ENCODE measurements at regions not wholly inside any gene's neighbourhood (a gene's known extent, or its start where the extent isn't known, plus 50 kb on each side); places are given as distances from the start of the nearest gene placed in this dataset.

DNA sequence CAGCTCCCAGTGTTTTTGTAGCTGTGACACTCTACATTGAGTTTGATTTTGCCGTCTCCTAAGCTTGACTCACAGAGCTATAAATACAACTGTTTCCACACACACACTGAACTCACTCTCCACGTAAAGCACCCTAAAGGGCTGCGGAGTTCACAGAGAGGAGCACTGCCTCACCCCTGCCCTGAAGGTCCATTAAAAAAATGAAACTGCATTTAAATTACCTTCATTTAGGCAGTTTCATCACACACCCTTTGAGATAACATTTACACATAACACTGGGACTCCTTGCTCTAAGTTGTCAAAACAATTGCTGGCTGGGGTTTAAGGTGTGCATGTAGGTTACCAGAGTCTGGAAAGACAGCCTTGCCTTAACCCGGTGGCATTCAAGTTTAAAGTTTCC, 137.1 kb upstream of the MAGI3 start:
- DNase-seq (ENCODE audit: low read depth in 1 of 2, low spot score in 1 of 2) (no peak), FAIRE-seq (no peak), ATAC-seq (no peak)
- no peak overlapping the region for H3K27ac ChIP-seq
- CTCF ChIA-PET: no interaction called here
- H3K4me2 ChIP-seq: no peak overlapping the region
- POLR2A ChIA-PET: no interaction called here
- H3K4me3 ChIP-seq: no peak overlapping the region
- H3K9me3 ChIP-seq: no peaks in the 10 kb centered on the region
- TF ChIP-seq HMGXB4 (CRISPR knock-in tag; IDR thresholded peaks at IDR 0.05; ENCODE audit: borderline replicate concordance) (no peak), PBX3 (IDR thresholded peaks at IDR 0.05) (no peak), HOXB13 (CRISPR knock-in tag; IDR thresholded peaks at IDR 0.05; ENCODE audit: low read depth) (no peak), EHMT2 (IDR thresholded peaks at IDR 0.05; ENCODE audit: low read depth) (no peak), FOSB (CRISPR knock-in tag; IDR thresholded peaks at IDR 0.05) (no peak), FOSL2 (IDR thresholded peaks at IDR 0.05) (no peak), FOSL2 (CRISPR knock-in tag; IDR thresholded peaks at IDR 0.05) (no peak), TP53 (CRISPR knock-in tag; IDR thresholded peaks at IDR 0.05) (no peak), NPAS2 (CRISPR knock-in tag; IDR thresholded peaks at IDR 0.05; ENCODE audit: borderline replicate concordance) (no peak), REST (IDR thresholded peaks at IDR 0.05) (no peak), JUN (IDR thresholded peaks at IDR 0.05) (no peak), ZFP36 (IDR thresholded peaks at IDR 0.05; ENCODE audit: borderline replicate concordance, partially characterized antibody) (no peak), NR3C1 (IDR thresholded peaks at IDR 0.05) (no peak), POLR2AphosphoS2 (conservative IDR thresholded peaks at IDR 0.05; ENCODE audit: low read length) (no peak), PHF8 (IDR thresholded peaks at IDR 0.05; ENCODE audit: borderline replicate concordance, low read depth) (no peak), EHF (CRISPR knock-in tag; IDR thresholded peaks at IDR 0.05) (no peak)
- TF ChIP-seq, protein P1, sequence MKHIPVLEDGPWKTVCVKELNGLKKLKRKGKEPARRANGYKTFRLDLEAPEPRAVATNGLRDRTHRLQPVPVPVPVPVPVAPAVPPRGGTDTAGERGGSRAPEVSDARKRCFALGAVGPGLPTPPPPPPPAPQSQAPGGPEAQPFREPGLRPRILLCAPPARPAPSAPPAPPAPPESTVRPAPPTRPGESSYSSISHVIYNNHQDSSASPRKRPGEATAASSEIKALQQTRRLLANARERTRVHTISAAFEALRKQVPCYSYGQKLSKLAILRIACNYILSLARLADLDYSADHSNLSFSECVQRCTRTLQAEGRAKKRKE (CRISPR knock-in tag; IDR thresholded peaks at IDR 0.05; ENCODE audit: low read depth): no peak
- TF ChIP-seq, protein P2, sequence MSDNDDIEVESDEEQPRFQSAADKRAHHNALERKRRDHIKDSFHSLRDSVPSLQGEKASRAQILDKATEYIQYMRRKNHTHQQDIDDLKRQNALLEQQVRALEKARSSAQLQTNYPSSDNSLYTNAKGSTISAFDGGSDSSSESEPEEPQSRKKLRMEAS (IDR thresholded peaks at IDR 0.05): no peak
- TF ChIP-seq, protein P3, sequence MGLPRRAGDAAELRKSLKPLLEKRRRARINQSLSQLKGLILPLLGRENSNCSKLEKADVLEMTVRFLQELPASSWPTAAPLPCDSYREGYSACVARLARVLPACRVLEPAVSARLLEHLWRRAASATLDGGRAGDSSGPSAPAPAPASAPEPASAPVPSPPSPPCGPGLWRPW (IDR thresholded peaks at IDR 0.05): no peak
- WGBS (ENCODE audit: missing lambda C conversion rate): 94% methylated on average over 4 of the region's 4 CpGs
- H3K4me1 ChIP-seq: no peaks in the 10 kb centered on the region

GRCh38 chr1:113253590-113253989, 136.7 kb upstream of the MAGI3 start:
- POLR2A ChIA-PET: no interaction called here
- no peaks in the 10 kb centered on the region for H3K9me3 ChIP-seq
- no peaks in the 10 kb centered on the region for H3K4me1 ChIP-seq

More at GRCh38 chr1:113253590-113253989, 136.7 kb upstream of the MAGI3 start:
- WGBS (ENCODE audit: missing lambda C conversion rate): 52% methylated on average over 2 of the region's 2 CpGs
- TF ChIP-seq SREBF2 (IDR thresholded peaks at IDR 0.05) (no peak), JUN (IDR thresholded peaks at IDR 0.05) (no peak), HMGXB4 (CRISPR knock-in tag; IDR thresholded peaks at IDR 0.05; ENCODE audit: borderline replicate concordance) (no peak), NR3C1 (IDR thresholded peaks at IDR 0.05) (no peak), CHD2 (IDR thresholded peaks at IDR 0.05; ENCODE audit: low read length, partially characterized antibody) (no peak), NPAS2 (CRISPR knock-in tag; IDR thresholded peaks at IDR 0.05; ENCODE audit: borderline replicate concordance) (no peak), KDM5A (IDR thresholded peaks at IDR 0.05) (no peak)
- TF ChIP-seq, protein P4, sequence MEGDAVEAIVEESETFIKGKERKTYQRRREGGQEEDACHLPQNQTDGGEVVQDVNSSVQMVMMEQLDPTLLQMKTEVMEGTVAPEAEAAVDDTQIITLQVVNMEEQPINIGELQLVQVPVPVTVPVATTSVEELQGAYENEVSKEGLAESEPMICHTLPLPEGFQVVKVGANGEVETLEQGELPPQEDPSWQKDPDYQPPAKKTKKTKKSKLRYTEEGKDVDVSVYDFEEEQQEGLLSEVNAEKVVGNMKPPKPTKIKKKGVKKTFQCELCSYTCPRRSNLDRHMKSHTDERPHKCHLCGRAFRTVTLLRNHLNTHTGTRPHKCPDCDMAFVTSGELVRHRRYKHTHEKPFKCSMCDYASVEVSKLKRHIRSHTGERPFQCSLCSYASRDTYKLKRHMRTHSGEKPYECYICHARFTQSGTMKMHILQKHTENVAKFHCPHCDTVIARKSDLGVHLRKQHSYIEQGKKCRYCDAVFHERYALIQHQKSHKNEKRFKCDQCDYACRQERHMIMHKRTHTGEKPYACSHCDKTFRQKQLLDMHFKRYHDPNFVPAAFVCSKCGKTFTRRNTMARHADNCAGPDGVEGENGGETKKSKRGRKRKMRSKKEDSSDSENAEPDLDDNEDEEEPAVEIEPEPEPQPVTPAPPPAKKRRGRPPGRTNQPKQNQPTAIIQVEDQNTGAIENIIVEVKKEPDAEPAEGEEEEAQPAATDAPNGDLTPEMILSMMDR (IDR thresholded peaks at IDR 0.05): no peak
- CTCF ChIA-PET: interaction anchor here (0.8 kb wide), 1 partner anchor 33 kb away, joined by 4 read pairs; no protein-coding TSS in a partner anchor
- no peak for FAIRE-seq
- Histone ChIP-seq H3K4me2 (no peak overlapping the region), H3K4me3 (no peak overlapping the region), H3K27ac (no peak overlapping the region)
- DNase-seq (ENCODE audit: low read depth in 1 of 2, low spot score in 1 of 2): no peak
- no peak for ATAC-seq
